ENCODE measurements at regions not wholly inside any gene's neighbourhood (a gene's known extent, or its start where the extent isn't known, plus 50 kb on each side); places are given as distances from the start of the nearest gene placed in this dataset.

DNA sequence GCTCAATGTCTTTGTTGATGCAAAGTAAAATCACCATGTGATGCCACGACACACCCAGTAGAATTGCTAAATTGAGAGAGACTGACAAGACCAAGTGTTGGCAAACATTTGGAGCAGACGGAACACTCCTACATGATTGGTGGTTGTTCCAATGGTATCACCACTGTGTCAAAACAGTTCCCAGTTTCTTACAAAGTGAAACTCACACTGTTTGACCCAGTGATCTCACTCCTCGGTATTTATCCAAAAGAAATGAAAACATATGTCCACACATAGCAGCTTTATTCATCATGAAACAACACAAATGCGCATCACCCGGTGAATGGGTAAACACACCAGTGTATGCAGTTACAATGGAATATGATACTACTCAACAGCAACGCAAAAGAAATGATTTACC, 74.0 kb upstream of the SULF2 start:
- Mint-ChIP-seq H3K27me3 (peaks cover 3 to 6% of the 10 kb centered on the region in 2 donors), H3K4me1 (no peaks in the 10 kb centered on the region), H3K36me3 (no peaks in the 10 kb centered on the region), H3K4me3 (no peak overlapping the region), H3K27ac (no peak overlapping the region), H3K9me3 (no peaks in the 10 kb centered on the region)
- no peaks in the 10 kb centered on the region for H3K36me3 ChIP-seq (ENCODE audit: insufficient read depth, low read length)
- no peak for DNase-seq
- no peaks in the 10 kb centered on the region for H3K9me3 ChIP-seq (ENCODE audit: low read length)
- no peaks in the 10 kb centered on the region for H3K4me1 ChIP-seq (ENCODE audit: insufficient read depth, low read length)
- no peak overlapping the region for H3K27ac ChIP-seq (ENCODE audit: low read depth, low read length)
- no peak overlapping the region for H3K4me3 ChIP-seq (ENCODE audit: low read length)
- ChIA-PET POLR2A (no interaction called here), CTCF (no interaction called here)
- no peaks in the 10 kb centered on the region for H3K27me3 ChIP-seq (ENCODE audit: insufficient read depth, low read length, poor library complexity, severe bottlenecking)

DNA sequence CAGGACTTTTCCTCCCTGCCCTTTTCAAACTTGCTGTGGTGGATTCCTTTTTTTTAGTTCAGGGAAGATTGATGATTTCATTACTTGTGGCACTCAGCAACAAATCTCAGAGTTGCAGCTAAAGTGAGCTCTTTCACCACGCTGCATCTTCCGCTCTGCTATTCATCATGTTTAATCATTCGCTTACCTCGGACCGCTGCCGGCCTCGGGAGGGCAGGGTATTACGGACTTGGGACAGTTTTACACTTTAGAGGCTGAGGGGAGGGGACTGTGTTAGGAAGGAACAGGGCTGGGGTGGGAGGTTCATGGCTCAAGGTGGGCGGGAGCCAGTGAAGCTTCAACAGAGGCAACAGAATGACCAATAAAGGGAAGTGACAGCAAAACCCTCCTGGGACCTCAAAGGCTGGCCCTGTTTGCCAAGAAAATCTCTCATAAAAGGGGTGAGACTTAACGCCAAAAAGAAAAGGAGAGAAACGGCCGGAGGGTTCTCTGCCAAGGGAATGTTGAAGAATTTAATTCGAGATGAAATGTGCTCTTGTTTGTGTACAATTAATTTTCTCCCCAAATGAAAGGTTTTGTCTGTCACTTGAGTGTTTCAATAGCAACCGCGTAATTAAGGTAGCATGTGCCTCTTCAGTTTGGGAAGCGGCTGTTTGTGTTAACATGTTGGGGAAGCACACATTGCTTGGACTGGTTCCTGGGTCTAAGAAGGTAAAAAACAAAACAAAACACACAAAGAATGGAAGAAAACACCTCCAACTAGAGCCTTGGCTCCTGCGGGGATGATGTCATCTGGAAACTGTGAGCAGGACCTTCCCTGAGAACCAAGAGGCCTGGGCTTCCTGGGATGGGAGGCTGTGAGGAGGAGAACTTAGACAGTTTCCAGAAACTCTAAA, 72.5 kb upstream of the SULF2 start:
- H3K27me3 ChIP-seq (ENCODE audit: insufficient read depth, low read length, poor library complexity, severe bottlenecking), result no peaks in the 10 kb centered on the region
- H3K36me3 ChIP-seq (ENCODE audit: insufficient read depth, low read length), result no peaks in the 10 kb centered on the region
- ChIA-PET POLR2A (no interaction called here), CTCF (no interaction called here)
- no peaks in the 10 kb centered on the region for H3K4me1 Mint-ChIP-seq
- H3K4me1 ChIP-seq (ENCODE audit: insufficient read depth, low read length), result no peaks in the 10 kb centered on the region
- no peak overlapping the region for H3K27ac Mint-ChIP-seq
- no peak overlapping the region for H3K4me3 Mint-ChIP-seq
- H3K27ac ChIP-seq (ENCODE audit: low read depth, low read length), result no peak overlapping the region
- H3K9me3 Mint-ChIP-seq, result no peaks in the 10 kb centered on the region
- no peak overlapping the region for H3K4me3 ChIP-seq (ENCODE audit: low read length)
- H3K27me3 Mint-ChIP-seq, result peaks cover 6 to 7% of the 10 kb centered on the region in 2 donors
- H3K9me3 ChIP-seq (ENCODE audit: low read length), result no peaks in the 10 kb centered on the region
- H3K36me3 Mint-ChIP-seq, result no peaks in the 10 kb centered on the region
- no peak for DNase-seq

DNA sequence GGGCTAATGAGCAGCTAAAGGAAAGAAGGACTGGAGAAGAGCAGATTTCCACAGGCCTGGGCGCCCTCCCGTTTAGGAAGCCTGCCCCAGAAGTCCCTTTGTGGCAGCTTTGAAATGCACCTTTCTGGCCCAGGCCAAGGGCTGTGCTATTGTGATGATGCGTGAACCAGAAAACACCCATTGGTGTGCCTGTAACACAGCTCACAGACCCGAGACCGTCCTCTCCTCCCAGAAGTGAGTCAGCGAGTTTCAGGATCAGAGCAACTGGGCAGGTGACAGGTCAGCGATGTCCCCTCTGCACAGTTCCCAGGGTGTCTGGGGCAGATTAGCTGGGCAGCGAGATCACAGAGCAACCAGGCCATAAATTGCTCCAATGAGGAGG, 71.9 kb upstream of the SULF2 start:
- H3K4me1 Mint-ChIP-seq, result no peaks in the 10 kb centered on the region
- H3K36me3 ChIP-seq (ENCODE audit: insufficient read depth, low read length), result no peaks in the 10 kb centered on the region
- H3K27me3 ChIP-seq (ENCODE audit: insufficient read depth, low read length, poor library complexity, severe bottlenecking), result no peaks in the 10 kb centered on the region
- no peak overlapping the region for H3K4me3 Mint-ChIP-seq
- POLR2A ChIA-PET, result no interaction called here
- H3K9me3 ChIP-seq (ENCODE audit: low read length), result no peaks in the 10 kb centered on the region
- H3K27ac ChIP-seq (ENCODE audit: low read depth, low read length), result no peak overlapping the region
- no peaks in the 10 kb centered on the region for H3K36me3 Mint-ChIP-seq
- H3K27ac Mint-ChIP-seq, result no peak overlapping the region
- CTCF ChIA-PET, result no interaction called here
- no peaks in the 10 kb centered on the region for H3K4me1 ChIP-seq (ENCODE audit: insufficient read depth, low read length)
- no peak for DNase-seq
- H3K27me3 Mint-ChIP-seq, result peaks cover 7 to 14% of the 10 kb centered on the region in 2 donors
- no peak overlapping the region for H3K4me3 ChIP-seq (ENCODE audit: low read length)
- no peaks in the 10 kb centered on the region for H3K9me3 Mint-ChIP-seq

DNA sequence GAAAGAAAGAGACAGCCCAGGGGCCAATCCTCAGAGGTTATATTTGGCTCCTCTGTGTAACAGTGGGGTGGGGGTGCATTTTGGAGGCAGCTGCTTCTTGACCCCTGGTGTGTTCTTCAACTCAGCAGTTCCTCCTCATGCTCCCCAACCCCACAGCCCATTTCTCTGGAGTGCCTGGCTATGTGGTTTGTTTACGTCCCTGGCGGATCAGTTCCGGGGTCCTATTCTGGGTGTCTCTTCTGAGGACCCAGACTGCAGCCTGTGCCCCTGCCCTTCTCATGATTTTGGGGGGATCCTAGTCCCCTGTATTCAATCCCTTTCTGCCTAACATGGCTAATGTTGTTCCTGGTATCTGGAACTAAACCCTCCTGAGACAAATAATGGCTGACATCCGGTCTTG, 70.5 kb upstream of the SULF2 start:
- Mint-ChIP-seq H3K27me3 (peaks cover 6 to 25% of the 10 kb centered on the region in 2 donors), H3K36me3 (no peaks in the 10 kb centered on the region), H3K27ac (no peak overlapping the region), H3K9me3 (no peaks in the 10 kb centered on the region), H3K4me3 (no peak overlapping the region), H3K4me1 (no peaks in the 10 kb centered on the region)
- Histone ChIP-seq H3K9me3 (ENCODE audit: low read length) (no peaks in the 10 kb centered on the region), H3K36me3 (ENCODE audit: insufficient read depth, low read length) (no peaks in the 10 kb centered on the region), H3K27me3 (ENCODE audit: insufficient read depth, low read length, poor library complexity, severe bottlenecking) (no peaks in the 10 kb centered on the region), H3K4me1 (ENCODE audit: insufficient read depth, low read length) (no peaks in the 10 kb centered on the region), H3K27ac (ENCODE audit: low read depth, low read length) (no peak overlapping the region), H3K4me3 (ENCODE audit: low read length) (no peak overlapping the region)
- no peak for DNase-seq
- ChIA-PET POLR2A (no interaction called here), CTCF (no interaction called here)

DNA sequence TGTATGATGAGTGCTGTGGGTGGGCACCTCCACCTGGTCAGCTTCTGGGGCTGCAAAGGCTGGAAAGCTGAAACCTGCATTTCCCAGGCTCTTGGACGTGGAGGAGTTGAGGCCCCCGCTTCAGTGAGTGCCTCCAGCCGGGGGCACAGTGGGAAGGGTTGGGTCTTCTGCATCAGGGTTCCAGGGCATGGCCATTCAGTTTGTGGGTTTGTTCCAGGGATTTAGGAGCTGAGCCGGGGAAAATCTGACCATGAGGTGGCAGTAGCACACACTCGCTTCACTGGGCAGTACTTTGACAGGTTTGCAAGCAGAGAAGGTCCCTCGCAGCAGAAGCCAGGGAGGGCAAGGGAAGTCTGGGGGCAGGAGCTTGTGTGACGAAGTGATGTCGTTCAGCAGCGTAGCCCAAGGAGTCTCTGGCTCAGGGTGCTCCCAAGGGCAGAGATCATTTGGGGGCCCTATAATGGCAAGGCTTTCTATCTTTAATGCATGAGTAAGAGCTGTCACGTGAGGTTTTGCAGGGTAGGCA, 69.5 kb upstream of the SULF2 start:
- Mint-ChIP-seq H3K9me3 (no peaks in the 10 kb centered on the region), H3K27ac (no peak overlapping the region), H3K4me3 (no peak overlapping the region), H3K27me3 (peaks cover 9 to 28% of the 10 kb centered on the region in 2 donors), H3K4me1 (no peaks in the 10 kb centered on the region), H3K36me3 (no peaks in the 10 kb centered on the region)
- Histone ChIP-seq H3K27me3 (ENCODE audit: insufficient read depth, low read length, poor library complexity, severe bottlenecking) (no peaks in the 10 kb centered on the region), H3K4me3 (ENCODE audit: low read length) (no peak overlapping the region), H3K9me3 (ENCODE audit: low read length) (no peaks in the 10 kb centered on the region), H3K4me1 (ENCODE audit: insufficient read depth, low read length) (no peaks in the 10 kb centered on the region), H3K27ac (ENCODE audit: low read depth, low read length) (no peak overlapping the region), H3K36me3 (ENCODE audit: insufficient read depth, low read length) (no peaks in the 10 kb centered on the region)
- DNase-seq, result no peak
- ChIA-PET CTCF (no interaction called here), POLR2A (no interaction called here)

DNA sequence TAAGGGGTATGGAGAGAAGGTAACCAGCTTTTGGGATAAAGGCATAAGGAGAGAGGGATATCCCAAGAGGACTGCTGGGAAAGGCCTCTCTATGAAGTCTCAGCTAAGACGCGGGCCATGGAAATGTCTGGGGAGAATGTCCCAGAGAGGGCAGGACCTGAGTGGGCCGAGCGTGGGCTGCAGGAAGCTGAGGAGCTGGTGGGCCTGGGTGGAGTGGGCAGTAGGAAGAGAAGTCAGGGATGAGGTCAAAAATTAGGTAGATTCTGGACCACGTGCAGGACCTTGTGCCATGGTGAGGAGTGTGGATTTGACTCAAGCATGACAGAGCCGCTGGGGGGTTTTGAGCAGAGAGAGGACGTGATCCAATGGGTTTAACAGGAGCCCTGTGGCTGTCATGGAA, 66.5 kb upstream of the SULF2 start:
- Histone ChIP-seq H3K9me3 (ENCODE audit: low read length) (no peaks in the 10 kb centered on the region), H3K4me3 (ENCODE audit: low read length) (no peak overlapping the region), H3K36me3 (ENCODE audit: insufficient read depth, low read length) (no peaks in the 10 kb centered on the region), H3K27ac (ENCODE audit: low read depth, low read length) (no peak overlapping the region), H3K4me1 (ENCODE audit: insufficient read depth, low read length) (no peaks in the 10 kb centered on the region), H3K27me3 (ENCODE audit: insufficient read depth, low read length, poor library complexity, severe bottlenecking) (no peaks in the 10 kb centered on the region)
- Mint-ChIP-seq H3K27ac (no peak overlapping the region), H3K9me3 (no peaks in the 10 kb centered on the region), H3K36me3 (no peaks in the 10 kb centered on the region), H3K27me3 (peaks cover 12 to 38% of the 10 kb centered on the region in 2 donors), H3K4me3 (no peak overlapping the region), H3K4me1 (no peaks in the 10 kb centered on the region)
- CTCF ChIA-PET, result no interaction called here
- POLR2A ChIA-PET, result no interaction called here
- no peak for DNase-seq

DNA sequence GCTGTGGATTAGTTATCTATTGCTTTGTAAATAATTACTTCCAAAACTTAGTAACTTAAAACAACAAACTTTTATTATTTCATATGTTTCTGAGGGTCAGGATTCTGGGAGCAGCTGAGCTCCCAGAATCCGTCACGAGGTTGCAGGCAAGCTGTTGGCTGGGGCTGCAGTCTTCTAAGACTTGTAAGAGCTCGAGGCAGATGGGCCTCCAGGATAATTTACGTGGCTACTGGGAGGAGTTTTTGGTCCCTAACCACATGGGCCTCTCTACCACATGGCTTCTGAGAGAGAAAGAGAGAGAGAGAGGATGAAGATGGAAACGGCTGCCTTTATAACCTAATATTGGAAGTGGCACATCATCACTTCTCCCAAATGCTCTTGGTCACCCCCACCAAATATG, 64.9 kb upstream of the SULF2 start:
- no peaks in the 10 kb centered on the region for H3K27me3 ChIP-seq (ENCODE audit: insufficient read depth, low read length, poor library complexity, severe bottlenecking)
- H3K36me3 ChIP-seq (ENCODE audit: insufficient read depth, low read length), result no peaks in the 10 kb centered on the region
- H3K4me3 ChIP-seq (ENCODE audit: low read length), result no peak overlapping the region
- ChIA-PET POLR2A (no interaction called here), CTCF (no interaction called here)
- Mint-ChIP-seq H3K36me3 (no peaks in the 10 kb centered on the region), H3K27me3 (peaks cover 12 to 42% of the 10 kb centered on the region in 2 donors), H3K27ac (no peak overlapping the region), H3K9me3 (no peaks in the 10 kb centered on the region), H3K4me3 (no peak overlapping the region), H3K4me1 (no peaks in the 10 kb centered on the region)
- H3K27ac ChIP-seq (ENCODE audit: low read depth, low read length), result no peak overlapping the region
- no peaks in the 10 kb centered on the region for H3K9me3 ChIP-seq (ENCODE audit: low read length)
- DNase-seq, result no peak
- H3K4me1 ChIP-seq (ENCODE audit: insufficient read depth, low read length), result no peaks in the 10 kb centered on the region

DNA sequence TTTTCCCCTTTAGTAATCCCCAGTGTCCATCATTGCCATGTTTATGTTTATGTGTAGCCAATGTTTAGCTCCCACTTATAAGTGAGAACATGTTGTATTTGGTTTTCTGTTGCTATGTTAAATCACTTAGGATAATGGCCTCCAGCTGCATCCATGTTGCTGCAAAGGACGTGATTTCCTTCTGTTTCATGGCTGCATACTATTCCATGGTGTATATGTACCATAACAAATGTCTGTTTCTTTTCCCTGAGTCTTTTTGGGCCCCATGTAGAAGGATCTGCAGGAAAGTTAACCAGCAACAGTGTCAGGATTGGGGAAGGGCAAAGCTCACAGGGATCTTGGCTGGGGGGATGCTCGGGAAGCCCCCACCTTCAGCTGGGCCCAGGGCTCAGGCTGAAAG, 64.3 kb upstream of the SULF2 start:
- no peaks in the 10 kb centered on the region for H3K4me1 ChIP-seq (ENCODE audit: insufficient read depth, low read length)
- H3K9me3 ChIP-seq (ENCODE audit: low read length), result no peaks in the 10 kb centered on the region
- no peak for DNase-seq
- H3K36me3 Mint-ChIP-seq, result no peaks in the 10 kb centered on the region
- no peak overlapping the region for H3K27ac Mint-ChIP-seq
- POLR2A ChIA-PET, result no interaction called here
- H3K27me3 ChIP-seq (ENCODE audit: insufficient read depth, low read length, poor library complexity, severe bottlenecking), result no peaks in the 10 kb centered on the region
- H3K4me3 ChIP-seq (ENCODE audit: low read length), result no peak overlapping the region
- no peak overlapping the region for H3K4me3 Mint-ChIP-seq
- no peaks in the 10 kb centered on the region for H3K4me1 Mint-ChIP-seq
- H3K27me3 Mint-ChIP-seq, result peaks cover 13 to 43% of the 10 kb centered on the region in 2 donors
- no peaks in the 10 kb centered on the region for H3K36me3 ChIP-seq (ENCODE audit: insufficient read depth, low read length)
- CTCF ChIA-PET, result no interaction called here
- no peak overlapping the region for H3K27ac ChIP-seq (ENCODE audit: low read depth, low read length)
- no peaks in the 10 kb centered on the region for H3K9me3 Mint-ChIP-seq
